ENCODE measurements at regions not wholly inside any gene's neighbourhood (a gene's known extent, or its start where the extent isn't known, plus 50 kb on each side); places are given as distances from the start of the nearest gene placed in this dataset.

- TF ChIP-seq CTCF (IDR thresholded peaks at IDR 0.05) (no peak), ZFX (IDR thresholded peaks at IDR 0.05; ENCODE audit: borderline replicate concordance) (no peak)
- H3K27ac ChIP-seq, result no peak overlapping the region
Measured at GRCh38 chr6:140636271-140636907, 1261.9 kb upstream of the CITED2 start.

- no peak overlapping the region for H3K27ac ChIP-seq
- TF ChIP-seq CTCF (IDR thresholded peaks at IDR 0.05) (no peak), ZFX (IDR thresholded peaks at IDR 0.05; ENCODE audit: borderline replicate concordance) (no peak)
Measured at GRCh38 chr6:140627002-140627401, 1252.6 kb upstream of the CITED2 start.

GRCh38 chr6:140623498-140623897 lies 1249.0 kb upstream of the CITED2 start:
- no peak overlapping the region for H3K27ac ChIP-seq
- no peak for TF ChIP-seq ZFX (IDR thresholded peaks at IDR 0.05; ENCODE audit: borderline replicate concordance)
- no peak for TF ChIP-seq CTCF (IDR thresholded peaks at IDR 0.05)

- TF ChIP-seq ZFX (IDR thresholded peaks at IDR 0.05; ENCODE audit: borderline replicate concordance), result no peak
- TF ChIP-seq CTCF (IDR thresholded peaks at IDR 0.05), result no peak
Measured at GRCh38 chr6:140620496-140620895, 1246.0 kb upstream of the CITED2 start.

GRCh38 chr6:140609956-140610355 lies 1235.5 kb upstream of the CITED2 start:
- H3K27ac ChIP-seq, result peak overlapping the region; percentile 35; the same call in 1 of the 2 replicates

More at GRCh38 chr6:140620496-140620895, 1246.0 kb upstream of the CITED2 start:
- H3K27ac ChIP-seq, result no peak overlapping the region

GRCh38 chr6:140609321-140609720 lies 1234.9 kb upstream of the CITED2 start:
- H3K27ac ChIP-seq, result no peak overlapping the region
- TF ChIP-seq CTCF (IDR thresholded peaks at IDR 0.05) (no peak), ZFX (IDR thresholded peaks at IDR 0.05; ENCODE audit: borderline replicate concordance) (no peak)

More at GRCh38 chr6:140609956-140610355, 1235.5 kb upstream of the CITED2 start:
- TF ChIP-seq CTCF (IDR thresholded peaks at IDR 0.05) (no peak), ZFX (IDR thresholded peaks at IDR 0.05; ENCODE audit: borderline replicate concordance) (no peak)

- TF ChIP-seq ZFX (IDR thresholded peaks at IDR 0.05; ENCODE audit: borderline replicate concordance), result no peak
- TF ChIP-seq CTCF (IDR thresholded peaks at IDR 0.05), result no peak
- no peak overlapping the region for H3K27ac ChIP-seq
Measured at GRCh38 chr6:140604786-140605185, 1230.3 kb upstream of the CITED2 start.
